C4-2B (cell line): ENCODE measurements at regions not wholly inside any gene's neighbourhood (a gene's known extent, or its start where the extent isn't known, plus 50 kb on each side); places are given as distances from the start of the nearest gene placed in this dataset.

ENCODE experiments used
- ZFX ChIP-seq: fragments of 450-650 bp; IDR thresholded peaks from 2 replicates; pipeline ENCODE4 v1.6.1; 2017
- TF ChIP-seq, protein P1 (sequence below): fragments of 450-650 bp; conservative IDR thresholded peaks from 2 replicates; pipeline ENCODE4 v1.5.1; 2017; ENCODE audit warnings: mild to moderate bottlenecking

DNA sequence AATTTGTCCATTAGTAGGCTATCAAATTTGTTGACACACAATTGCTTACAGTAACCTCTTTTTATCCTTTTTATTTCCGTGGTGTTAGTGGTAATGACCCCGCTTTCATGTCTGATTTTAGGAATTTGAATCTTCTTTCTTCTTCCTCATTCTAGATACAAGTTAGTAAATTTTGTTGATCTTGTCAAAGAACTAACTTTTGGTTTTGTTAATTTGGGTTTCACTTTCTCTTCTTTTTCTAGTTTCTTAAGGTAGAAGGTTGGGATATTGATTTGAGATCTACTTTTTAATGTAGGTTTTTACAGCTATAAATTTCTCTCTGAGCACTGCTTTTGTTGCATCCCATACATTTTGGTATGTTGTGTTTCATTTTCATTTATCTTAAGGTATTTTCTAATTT is 53.3 kb upstream of the SLC7A1 start:
- TF ChIP-seq, protein P1, sequence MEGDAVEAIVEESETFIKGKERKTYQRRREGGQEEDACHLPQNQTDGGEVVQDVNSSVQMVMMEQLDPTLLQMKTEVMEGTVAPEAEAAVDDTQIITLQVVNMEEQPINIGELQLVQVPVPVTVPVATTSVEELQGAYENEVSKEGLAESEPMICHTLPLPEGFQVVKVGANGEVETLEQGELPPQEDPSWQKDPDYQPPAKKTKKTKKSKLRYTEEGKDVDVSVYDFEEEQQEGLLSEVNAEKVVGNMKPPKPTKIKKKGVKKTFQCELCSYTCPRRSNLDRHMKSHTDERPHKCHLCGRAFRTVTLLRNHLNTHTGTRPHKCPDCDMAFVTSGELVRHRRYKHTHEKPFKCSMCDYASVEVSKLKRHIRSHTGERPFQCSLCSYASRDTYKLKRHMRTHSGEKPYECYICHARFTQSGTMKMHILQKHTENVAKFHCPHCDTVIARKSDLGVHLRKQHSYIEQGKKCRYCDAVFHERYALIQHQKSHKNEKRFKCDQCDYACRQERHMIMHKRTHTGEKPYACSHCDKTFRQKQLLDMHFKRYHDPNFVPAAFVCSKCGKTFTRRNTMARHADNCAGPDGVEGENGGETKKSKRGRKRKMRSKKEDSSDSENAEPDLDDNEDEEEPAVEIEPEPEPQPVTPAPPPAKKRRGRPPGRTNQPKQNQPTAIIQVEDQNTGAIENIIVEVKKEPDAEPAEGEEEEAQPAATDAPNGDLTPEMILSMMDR, result no peak
- no peak for TF ChIP-seq ZFX
